PC-3 (cell line): ENCODE measurements at regions not wholly inside any gene's neighbourhood (a gene's known extent, or its start where the extent isn't known, plus 50 kb on each side); places are given as distances from the start of the nearest gene placed in this dataset.

Source experiments
- ATAC-seq: fragments of 200-7000 bp; cut with Tn5 transposase; 2 replicates; pipeline ENCODE4 v1.9.1; 2020; ENCODE audit warnings: mild to moderate bottlenecking, moderate library complexity
- BruUV-seq: library from RNA; stranded (reverse); fragments of 400-500 nt; replicated peaks from 2 replicates; lab custom pipeline; 2021; lab: Mats Ljungman, UMichigan
- CTCF ChIA-PET: fragments of 300-600 bp; sonication (Branson Sonifier 250); formaldehyde crosslinking; loops from one replicate; lab custom pipeline; 2022; ENCODE audit warnings: antibody characterized with exemption; lab: Charles Lee
- POLR2A ChIA-PET: fragments of 300-600 bp; sonication (Branson Sonifier 250); formaldehyde crosslinking; loops from one replicate; lab custom pipeline; 2022; ENCODE audit warnings: antibody characterized with exemption; ENCODE audit not compliant: unreplicated experiment; lab: Charles Lee
- DNase-seq: peaks from one replicate; pipeline ENCODE4 v3.0.0-alpha.2; 2015
- H2AFZ ChIP-seq: fragments of 300-600 bp; sonication (generic); 2 replicates; pipeline ENCODE4 v1.6.0; 2016; ENCODE audit warnings: antibody characterized with exemption, low read length
- H3F3A ChIP-seq: fragments of 300-600 bp; sonication (generic); one replicate; pipeline ENCODE4 v1.6.0; 2017; ENCODE audit warnings: antibody characterized with exemption, low read length, control low read depth, mild to moderate bottlenecking; ENCODE audit not compliant: unreplicated experiment
- H3K27ac ChIP-seq: fragments of 300-600 bp; sonication (generic); 2 replicates; pipeline ENCODE4 v1.5.1; 2016; ENCODE audit warnings: mild to moderate bottlenecking, low read length
- H3K27me3 ChIP-seq: fragments of 300-600 bp; sonication (generic); 2 replicates; pipeline ENCODE4 v1.6.1; 2016; ENCODE audit warnings: low read length, mixed read lengths
- H3K36me3 ChIP-seq: fragments of 300-600 bp; sonication (generic); 2 replicates; pipeline ENCODE4 v1.6.1; 2016; ENCODE audit warnings: low read depth, mixed run types, low read length, mixed read lengths
- H3K4me1 ChIP-seq: fragments of 300-600 bp; sonication (generic); 2 replicates; pipeline ENCODE4 v1.5.1; 2016; ENCODE audit warnings: low read length; ENCODE audit not compliant: insufficient read depth
- H3K4me2 ChIP-seq: fragments of 300-600 bp; sonication (generic); 2 replicates; pipeline ENCODE4 v1.6.0; 2016; ENCODE audit warnings: low read length
- H3K4me3 ChIP-seq: fragments of 300-600 bp; sonication (generic); 2 replicates; pipeline ENCODE4 v1.5.1; 2016; ENCODE audit warnings: mild to moderate bottlenecking, low read length, mixed read lengths
- H3K79me2 ChIP-seq: fragments of 300-600 bp; sonication (generic); 2 replicates; pipeline ENCODE4 v1.6.1; 2017; ENCODE audit warnings: low read length, mixed read lengths
- H3K9ac ChIP-seq: fragments of 300-600 bp; sonication (generic); 2 replicates; pipeline ENCODE4 v1.6.0; 2016; ENCODE audit warnings: mild to moderate bottlenecking, low read length
- H3K9me2 ChIP-seq: fragments of 300-600 bp; sonication (generic); replicated peaks from 2 replicates; pipeline ENCODE4 v1.6.1; 2016; ENCODE audit warnings: mixed run types, low read length, mixed read lengths
- H3K9me3 ChIP-seq: fragments of 300-600 bp; sonication (generic); 2 replicates; pipeline ENCODE4 v1.6.1; 2016; ENCODE audit warnings: low read length, mixed read lengths
- H4K20me1 ChIP-seq: fragments of 300-600 bp; sonication (generic); 2 replicates; pipeline ENCODE4 v1.6.1; 2016; ENCODE audit warnings: low read length, mixed read lengths
- EZH2 ChIP-seq: fragments of 300-600 bp; sonication (generic); IDR thresholded peaks from one replicate; pipeline ENCODE4 v1.6.1; 2017; ENCODE audit warnings: antibody characterized with exemption, mild to moderate bottlenecking, low read length; ENCODE audit not compliant: unreplicated experiment
- EZH2phosphoT487 ChIP-seq: fragments of 300-600 bp; sonication (generic); IDR thresholded peaks from 2 replicates; pipeline ENCODE4 v1.6.1; 2018; ENCODE audit warnings: mild to moderate bottlenecking, antibody characterized with exemption, low read length, borderline replicate concordance
- intact Hi-C: fragments of 100-400 bp; cut with micrococcal nuclease; formaldehyde crosslinking; loops from 2 replicates; pipeline ENCODE4 v1.9.0; 2023
- TF ChIP-seq, protein P1 (sequence below): fragments of 300-600 bp; sonication (generic); conservative IDR thresholded peaks from 2 replicates; pipeline ENCODE4 v1.5.1; 2017; ENCODE audit warnings: antibody characterized with exemption, low read depth, mild to moderate bottlenecking, low read length

DNA sequence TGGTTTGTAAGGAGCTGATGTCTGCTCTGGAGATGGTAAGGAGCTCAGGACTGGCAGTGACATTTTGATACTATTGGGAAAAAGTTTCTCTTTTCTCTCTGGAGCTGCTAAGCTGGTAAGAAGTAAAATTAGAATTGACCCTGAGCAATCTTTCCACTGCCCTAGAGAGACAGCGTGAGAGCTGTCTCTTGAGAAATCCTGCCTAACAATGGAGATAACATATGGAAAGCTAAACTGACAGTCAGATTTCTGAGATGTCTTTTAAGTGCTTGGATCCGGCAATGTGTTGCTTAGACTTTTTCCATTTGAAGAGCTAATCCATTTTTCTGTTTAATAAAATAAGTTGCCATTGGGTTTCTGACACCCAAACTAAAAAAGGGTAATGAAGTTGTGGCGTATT lies 302.4 kb downstream of the KCNS3 start:
- no peak overlapping the region for H3K9ac ChIP-seq
- H4K20me1 ChIP-seq, result no peaks in the 10 kb centered on the region
- no peak overlapping the region for H2AFZ ChIP-seq
- no peak for DNase-seq
- no peaks in the 10 kb centered on the region for H3K9me3 ChIP-seq
- no peaks in the 10 kb centered on the region for H3F3A ChIP-seq
- H3K4me3 ChIP-seq, result no peak overlapping the region
- peaks cover 19% of the 10 kb centered on the region for H3K4me1 ChIP-seq
- H3K27ac ChIP-seq, result peak overlapping the region; percentile 85
- BruUV-seq, result no TSS peak
- H3K27me3 ChIP-seq, result no peaks in the 10 kb centered on the region
- H3K9me2 ChIP-seq, result no peaks in the 10 kb centered on the region
- CTCF ChIA-PET, result no interaction called here
- H3K4me2 ChIP-seq, result peak overlapping the region; percentile 51; the same call in 1 of the 2 replicates
- H3K79me2 ChIP-seq, result no peaks in the 10 kb centered on the region
- ATAC-seq, result no peak
- H3K36me3 ChIP-seq, result no peaks in the 10 kb centered on the region
- TF ChIP-seq EZH2phosphoT487 (no peak), EZH2 (no peak)
- TF ChIP-seq, protein P1, sequence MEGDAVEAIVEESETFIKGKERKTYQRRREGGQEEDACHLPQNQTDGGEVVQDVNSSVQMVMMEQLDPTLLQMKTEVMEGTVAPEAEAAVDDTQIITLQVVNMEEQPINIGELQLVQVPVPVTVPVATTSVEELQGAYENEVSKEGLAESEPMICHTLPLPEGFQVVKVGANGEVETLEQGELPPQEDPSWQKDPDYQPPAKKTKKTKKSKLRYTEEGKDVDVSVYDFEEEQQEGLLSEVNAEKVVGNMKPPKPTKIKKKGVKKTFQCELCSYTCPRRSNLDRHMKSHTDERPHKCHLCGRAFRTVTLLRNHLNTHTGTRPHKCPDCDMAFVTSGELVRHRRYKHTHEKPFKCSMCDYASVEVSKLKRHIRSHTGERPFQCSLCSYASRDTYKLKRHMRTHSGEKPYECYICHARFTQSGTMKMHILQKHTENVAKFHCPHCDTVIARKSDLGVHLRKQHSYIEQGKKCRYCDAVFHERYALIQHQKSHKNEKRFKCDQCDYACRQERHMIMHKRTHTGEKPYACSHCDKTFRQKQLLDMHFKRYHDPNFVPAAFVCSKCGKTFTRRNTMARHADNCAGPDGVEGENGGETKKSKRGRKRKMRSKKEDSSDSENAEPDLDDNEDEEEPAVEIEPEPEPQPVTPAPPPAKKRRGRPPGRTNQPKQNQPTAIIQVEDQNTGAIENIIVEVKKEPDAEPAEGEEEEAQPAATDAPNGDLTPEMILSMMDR, result no peak
- intact Hi-C loops, result no loop called here
- POLR2A ChIA-PET, result interaction anchor here (0.6 kb wide), 2 partner anchors 471 to 1870 kb away, joined by 3 to 17 read pairs; partner anchors contain the start of gene LAPTM4A

DNA sequence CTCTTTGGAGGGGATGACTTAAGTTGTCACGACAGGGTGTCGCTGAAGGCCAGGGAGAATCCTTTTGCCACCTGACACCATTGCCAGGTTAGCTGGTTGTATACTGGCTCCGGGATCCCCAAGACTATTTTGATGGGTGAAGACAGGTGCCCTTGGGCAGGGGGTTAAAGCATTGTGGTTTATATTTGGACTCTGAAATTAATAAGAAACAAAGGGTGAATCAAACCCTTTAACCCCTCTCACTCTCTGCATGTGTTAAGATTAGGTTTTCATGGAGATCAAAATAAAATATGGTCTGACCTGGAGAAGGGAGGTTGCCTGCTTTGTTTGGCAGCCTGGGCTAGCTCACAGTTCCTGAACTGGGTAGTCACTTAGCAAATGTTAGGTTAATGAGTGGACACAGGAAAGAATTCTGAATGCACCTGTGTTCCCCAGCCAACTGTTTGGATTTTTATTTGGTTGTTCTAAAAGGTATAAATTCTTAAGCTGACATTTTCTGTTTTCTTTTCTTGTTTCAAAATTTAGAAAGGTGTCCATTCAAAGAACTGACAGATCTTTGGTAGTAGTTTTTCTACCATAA lies 301.7 kb downstream of the KCNS3 start:
- Histone ChIP-seq H3K9ac (peak overlapping the region; percentile 40), H4K20me1 (no peaks in the 10 kb centered on the region), H3F3A (no peaks in the 10 kb centered on the region), H2AFZ (0 out of 2 replicates have a peak overlapping the region, but pooled peaks have one; percentile 11), H3K4me2 (peak overlapping the region; percentile 51), H3K27ac (peak overlapping the region; percentile 85), H3K9me3 (no peaks in the 10 kb centered on the region), H3K79me2 (no peaks in the 10 kb centered on the region), H3K9me2 (no peaks in the 10 kb centered on the region), H3K27me3 (no peaks in the 10 kb centered on the region), H3K4me1 (peaks cover 19% of the 10 kb centered on the region), H3K4me3 (no peak overlapping the region), H3K36me3 (no peaks in the 10 kb centered on the region)
- peak; percentile 62 for ATAC-seq
- BruUV-seq, result no TSS peak
- CTCF ChIA-PET, result no interaction called here
- no peak for TF ChIP-seq EZH2phosphoT487
- TF ChIP-seq, protein P1, result no peak
- no peak for TF ChIP-seq EZH2
- intact Hi-C loops, result no loop called here
- POLR2A ChIA-PET, result interaction anchor here (0.7 kb wide), 1 partner anchor 40 kb away, joined by 6 read pairs; no protein-coding TSS in a partner anchor
- DNase-seq, result peak; percentile 73
